ENCODE measurements at regions not wholly inside any gene's neighbourhood (a gene's known extent, or its start where the extent isn't known, plus 50 kb on each side); places are given as distances from the start of the nearest gene placed in this dataset.
"Not testable (repeated sequence)": the region's sequence is repeated elsewhere in the genome, so short reads cannot be mapped to it uniquely, and the experiment has no call there.

GRCh38 chr9:90073186-90073945, 468.6 kb downstream of the GADD45G start:
- no peak for DNase-seq (ENCODE audit: low read depth, low spot score)
- Histone ChIP-seq H3K4me1 (ENCODE audit: control insufficient read depth, extremely low read depth, insufficient read depth, low read length) (no peaks in the 10 kb centered on the region), H4K20me1 (ENCODE audit: control insufficient read depth, extremely low read depth, insufficient read depth, low read length) (no peaks in the 10 kb centered on the region), H3K9ac (ENCODE audit: control insufficient read depth, extremely low read depth, insufficient read depth, low read length) (no peak overlapping the region), H3K27me3 (ENCODE audit: control insufficient read depth, extremely low read depth, insufficient read depth, low read length) (peaks cover 12% of the 10 kb centered on the region), H2AFZ (ENCODE audit: control insufficient read depth, low read length) (no peak overlapping the region), H3K27ac (ENCODE audit: control insufficient read depth, insufficient read depth, low read length) (no peak overlapping the region), H3K4me2 (ENCODE audit: control insufficient read depth, extremely low read depth, insufficient read depth, low read depth, low read length) (no peak overlapping the region), H3K36me3 (ENCODE audit: control insufficient read depth in 2 of 2, extremely low read depth in 1 of 2, insufficient read depth in 2 of 2, low read length in 2 of 2) (no peaks in the 10 kb centered on the region), H3K79me2 (ENCODE audit: control insufficient read depth, insufficient read depth, low read length) (no peaks in the 10 kb centered on the region), H3K4me3 (ENCODE audit: control insufficient read depth in 2 of 3, extremely low read depth in 1 of 3, insufficient read depth in 2 of 3, low read depth in 1 of 3, low read length in 3 of 3) (no peak overlapping the region), H3K9me1 (ENCODE audit: control insufficient read depth, extremely low read depth, insufficient read depth, low read length) (no peaks in the 10 kb centered on the region), H3K9me3 (ENCODE audit: control insufficient read depth, low read depth, low read length) (no peaks in the 10 kb centered on the region)
- TF ChIP-seq EZH2 (IDR thresholded peaks at IDR 0.05; ENCODE audit: low read length) (no peak), CTCF (optimal IDR thresholded peaks at IDR 0.05 in 1 of 3, IDR thresholded peaks at IDR 0.05 in 1 of 3, conservative IDR thresholded peaks at IDR 0.05 in 1 of 3; ENCODE audit: extremely low read depth in 1 of 3, insufficient read depth in 2 of 3, low read length in 3 of 3) (no peak)
- FAIRE-seq = no peak
- dilution Hi-C loops (cut with MboI; ENCODE audit: extremely low pct_ligation_motif_present, low sequenced_read_pairs) = no loop called here

- Histone ChIP-seq H4K20me1 (ENCODE audit: control insufficient read depth, extremely low read depth, insufficient read depth, low read length) (no peaks in the 10 kb centered on the region), H3K27me3 (ENCODE audit: control insufficient read depth, extremely low read depth, insufficient read depth, low read length) (peaks cover 7% of the 10 kb centered on the region), H3K4me1 (ENCODE audit: control insufficient read depth, extremely low read depth, insufficient read depth, low read length) (no peaks in the 10 kb centered on the region), H3K27ac (ENCODE audit: control insufficient read depth, insufficient read depth, low read length) (no peak overlapping the region), H3K4me2 (ENCODE audit: control insufficient read depth, extremely low read depth, insufficient read depth, low read depth, low read length) (no peak overlapping the region), H3K36me3 (ENCODE audit: control insufficient read depth in 2 of 2, extremely low read depth in 1 of 2, insufficient read depth in 2 of 2, low read length in 2 of 2) (no peaks in the 10 kb centered on the region), H3K4me3 (ENCODE audit: control insufficient read depth in 2 of 3, extremely low read depth in 1 of 3, insufficient read depth in 2 of 3, low read depth in 1 of 3, low read length in 3 of 3) (no peak overlapping the region), H3K79me2 (ENCODE audit: control insufficient read depth, insufficient read depth, low read length) (no peaks in the 10 kb centered on the region), H3K9me3 (ENCODE audit: control insufficient read depth, low read depth, low read length) (no peaks in the 10 kb centered on the region), H2AFZ (ENCODE audit: control insufficient read depth, low read length) (no peak overlapping the region), H3K9me1 (ENCODE audit: control insufficient read depth, extremely low read depth, insufficient read depth, low read length) (no peaks in the 10 kb centered on the region), H3K9ac (ENCODE audit: control insufficient read depth, extremely low read depth, insufficient read depth, low read length) (no peak overlapping the region)
- no peak for FAIRE-seq
- dilution Hi-C loops (cut with MboI; ENCODE audit: extremely low pct_ligation_motif_present, low sequenced_read_pairs) = no loop called here
- TF ChIP-seq CTCF (optimal IDR thresholded peaks at IDR 0.05 in 1 of 3, IDR thresholded peaks at IDR 0.05 in 1 of 3, conservative IDR thresholded peaks at IDR 0.05 in 1 of 3; ENCODE audit: extremely low read depth in 1 of 3, insufficient read depth in 2 of 3, low read length in 3 of 3) (no peak), EZH2 (IDR thresholded peaks at IDR 0.05; ENCODE audit: low read length) (no peak)
- no peak for DNase-seq (ENCODE audit: low read depth, low spot score)
Observed at GRCh38 chr9:90074316-90074962, 469.6 kb downstream of the GADD45G start.

GRCh38 chr9:90077598-90077997, 472.8 kb downstream of the GADD45G start:
- H4K20me1 ChIP-seq (ENCODE audit: control insufficient read depth, extremely low read depth, insufficient read depth, low read length); H3K4me2 ChIP-seq (ENCODE audit: control insufficient read depth, extremely low read depth, insufficient read depth, low read depth, low read length); H3K27me3 ChIP-seq (ENCODE audit: control insufficient read depth, extremely low read depth, insufficient read depth, low read length); DNase-seq (ENCODE audit: low read depth, low spot score); H3K9me3 ChIP-seq (ENCODE audit: control insufficient read depth, low read depth, low read length); H3K36me3 ChIP-seq (ENCODE audit: control insufficient read depth in 2 of 2, extremely low read depth in 1 of 2, insufficient read depth in 2 of 2, low read length in 2 of 2); H3K9ac ChIP-seq (ENCODE audit: control insufficient read depth, extremely low read depth, insufficient read depth, low read length); H3K4me1 ChIP-seq (ENCODE audit: control insufficient read depth, extremely low read depth, insufficient read depth, low read length); H3K79me2 ChIP-seq (ENCODE audit: control insufficient read depth, insufficient read depth, low read length); H2AFZ ChIP-seq (ENCODE audit: control insufficient read depth, low read length); H3K9me1 ChIP-seq (ENCODE audit: control insufficient read depth, extremely low read depth, insufficient read depth, low read length); dilution Hi-C loops (cut with MboI; ENCODE audit: extremely low pct_ligation_motif_present, low sequenced_read_pairs); H3K4me3 ChIP-seq (ENCODE audit: control insufficient read depth in 2 of 3, extremely low read depth in 1 of 3, insufficient read depth in 2 of 3, low read depth in 1 of 3, low read length in 3 of 3); FAIRE-seq; H3K27ac ChIP-seq (ENCODE audit: control insufficient read depth, insufficient read depth, low read length): not testable (repeated sequence)

Data from keratinocyte (primary cell).